ENCODE measurements at regions not wholly inside any gene's neighbourhood (a gene's known extent, or its start where the extent isn't known, plus 50 kb on each side); places are given as distances from the start of the nearest gene placed in this dataset.

DNA sequence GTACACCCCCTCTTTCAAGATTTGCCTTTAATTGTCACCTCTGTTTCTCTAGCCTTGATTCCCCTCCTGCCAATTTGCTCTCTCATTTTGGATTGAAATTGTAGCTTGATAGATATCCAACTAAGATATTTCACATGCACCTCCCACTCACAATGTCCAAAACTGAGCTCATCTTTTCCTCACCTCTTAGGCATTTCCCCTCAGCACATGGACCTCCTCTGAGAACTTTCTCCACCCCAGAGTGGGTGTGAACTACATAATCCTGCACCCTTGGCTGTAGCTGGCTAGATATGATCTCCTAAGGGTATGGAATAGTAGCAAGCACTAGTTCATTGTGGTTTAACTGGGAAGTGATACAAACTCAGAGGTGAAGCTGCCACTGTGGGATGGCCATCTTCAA is 91.5 kb upstream of the SESN3 start:
- no peak overlapping the region for H3K4ac ChIP-seq (replicated peaks; ENCODE audit: insufficient read length, low read depth, low read length)
- no peak overlapping the region for H2BK12ac ChIP-seq (ENCODE audit: low read depth, low read length)
- no peak overlapping the region for H4K8ac ChIP-seq (ENCODE audit: extremely low read depth, insufficient read depth, low read length)
- no peak overlapping the region for H3K27ac ChIP-seq (ENCODE audit: low read depth, low read length)
- no peak overlapping the region for H3K4me2 ChIP-seq (ENCODE audit: insufficient read depth in 1 of 2, low read depth in 2 of 2, low read length in 2 of 2)
- no peaks in the 10 kb centered on the region for H3K23me2 ChIP-seq (ENCODE audit: low read depth, low read length)
- no peak overlapping the region for H2BK15ac ChIP-seq (ENCODE audit: low read length)
- peaks cover 1 to 4% (median 3%) of the 10 kb centered on the region in 4 experiments; a peak in 6 of 7 replicates for H3K4me1 ChIP-seq (replicated peaks in 1 of 4; ENCODE audit: control insufficient read depth in 3 of 4, insufficient read depth in 4 of 4, low read length in 3 of 4)
- H2AK5ac ChIP-seq (ENCODE audit: low read depth, low read length), result no peak overlapping the region
- no peak for FAIRE-seq
- H3K9ac ChIP-seq (replicated peaks in 1 of 4; ENCODE audit: extremely low read depth in 1 of 4, low read depth in 3 of 4, low read length in 3 of 4), result no peak overlapping the region
- peaks cover 0 to 10% of the 10 kb centered on the region in 2 experiments; a peak in 1 of 4 replicates for H3K9me3 ChIP-seq (ENCODE audit: insufficient read depth in 2 of 2, low read depth in 1 of 2, low read length in 1 of 2)
- no peak overlapping the region for H3K18ac ChIP-seq (ENCODE audit: extremely low read depth, low read length)
- H3K56ac ChIP-seq (replicated peaks; ENCODE audit: insufficient read length, low read depth, low read length), result no peak overlapping the region
- no peak for DNase-seq (ENCODE audit: low read depth in 1 of 2, low spot score in 2 of 2)
- H4K20me1 ChIP-seq (replicated peaks in 1 of 2; ENCODE audit: control insufficient read depth in 1 of 2, insufficient read depth in 2 of 2, low read length in 2 of 2), result no peaks in the 10 kb centered on the region
- H3K23ac ChIP-seq (ENCODE audit: insufficient read length), result no peak overlapping the region
- H3K79me2 ChIP-seq (ENCODE audit: control insufficient read depth in 1 of 2, insufficient read depth in 2 of 2, low read length in 2 of 2), result no peaks in the 10 kb centered on the region
- H3K27me3 ChIP-seq (replicated peaks in 1 of 4; ENCODE audit: control insufficient read depth in 3 of 4, extremely low read depth in 1 of 4, insufficient read depth in 3 of 4, low read length in 3 of 4), result no peaks in the 10 kb centered on the region
- H4K5ac ChIP-seq (ENCODE audit: insufficient read length, low read depth, low read length), result no peak overlapping the region
- H2BK5ac ChIP-seq (ENCODE audit: low read depth, low read length), result no peak overlapping the region
- no peaks in the 10 kb centered on the region for H3K36me3 ChIP-seq (ENCODE audit: control insufficient read depth in 2 of 4, insufficient read depth in 4 of 4, low read length in 3 of 4)
- H3K79me1 ChIP-seq (ENCODE audit: low read depth, low read length), result no peaks in the 10 kb centered on the region
- ChIA-PET POLR2A (ENCODE audit: partially characterized antibody) (interaction anchor here (0.7 kb wide), 1 partner anchor 30 kb away, joined by 3 read pairs; no protein-coding TSS in a partner anchor), CTCF (ENCODE audit: partially characterized antibody) (interaction anchor here (1.2 kb wide), 1 partner anchor 383 kb away, joined by 4 read pairs; no protein-coding TSS in a partner anchor)
- no peak overlapping the region for H3K4me3 ChIP-seq (ENCODE audit: extremely low read depth in 1 of 4, insufficient read depth in 2 of 4, low read depth in 3 of 4, low read length in 4 of 4)
- no peak overlapping the region for H2BK20ac ChIP-seq (ENCODE audit: low read length)
- no peak overlapping the region for H2BK120ac ChIP-seq (replicated peaks; ENCODE audit: low read depth, low read length)
- no peak overlapping the region for H2AFZ ChIP-seq (ENCODE audit: low read length)
- no peak overlapping the region for H3K14ac ChIP-seq (ENCODE audit: insufficient read length)
- H4K91ac ChIP-seq (replicated peaks; ENCODE audit: insufficient read length, low read length), result no peak overlapping the region
- TF ChIP-seq CBX8 (IDR thresholded peaks at IDR 0.05; ENCODE audit: borderline replicate concordance, low read depth, low read length) (no peak), TBP (IDR thresholded peaks at IDR 0.05; ENCODE audit: low read depth, low read length) (no peak), SRF (IDR thresholded peaks at IDR 0.05; ENCODE audit: low read depth, low read length) (no peak), RBBP5 (IDR thresholded peaks at IDR 0.05; ENCODE audit: borderline replicate concordance, low read depth, low read length) (no peak)
- TF ChIP-seq, protein P1, sequence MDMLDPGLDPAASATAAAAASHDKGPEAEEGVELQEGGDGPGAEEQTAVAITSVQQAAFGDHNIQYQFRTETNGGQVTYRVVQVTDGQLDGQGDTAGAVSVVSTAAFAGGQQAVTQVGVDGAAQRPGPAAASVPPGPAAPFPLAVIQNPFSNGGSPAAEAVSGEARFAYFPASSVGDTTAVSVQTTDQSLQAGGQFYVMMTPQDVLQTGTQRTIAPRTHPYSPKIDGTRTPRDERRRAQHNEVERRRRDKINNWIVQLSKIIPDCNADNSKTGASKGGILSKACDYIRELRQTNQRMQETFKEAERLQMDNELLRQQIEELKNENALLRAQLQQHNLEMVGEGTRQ (IDR thresholded peaks at IDR 0.05; ENCODE audit: low read length), result no peak
